Sigmoid colon (tissue), 6 donors: ENCODE measurements at regions not wholly inside any gene's neighbourhood (a gene's known extent, or its start where the extent isn't known, plus 50 kb on each side); places are given as distances from the start of the nearest gene placed in this dataset.

ENCODE experiments used
- DNase-seq: peaks from one replicate; pipeline ENCODE4 v3.0.0-alpha.2; 2019
- H3K27ac ChIP-seq, 4 donors: fragments of 200-600 bp; sonication (generic); one replicate each; pipeline ENCODE4 v1.5.1; 2016 to 2019; ENCODE audit warnings: mild to moderate bottlenecking in 1 of 4
- H3K27me3 ChIP-seq, 3 donors: fragments of 200-600 bp; sonication (generic); one replicate each; pipeline ENCODE4 v1.5.1; 2019; ENCODE audit warnings: mild to moderate bottlenecking in 1 of 3
- H3K36me3 ChIP-seq, 4 donors: fragments of 200-600 bp; sonication (generic); one replicate each; pipeline ENCODE4 v1.5.1; 2016 to 2019
- H3K4me1 ChIP-seq, 4 donors: fragments of 200-600 bp; sonication (generic); one replicate each; pipeline ENCODE4 v1.5.1; 2017 to 2019
- H3K4me3 ChIP-seq, 4 donors: fragments of 200-600 bp; sonication (generic); one replicate each; pipeline ENCODE4 v1.5.1; 2017 to 2019; ENCODE audit warnings: mild to moderate bottlenecking in 2 of 4, moderate library complexity in 1 of 4
- H3K9me3 ChIP-seq, 4 donors: fragments of 200-600 bp in 3 of 4; sonication (generic) in 3 of 4; one replicate each; pipeline versions ENCODE4 v1.5.1 to v1.6.1; 2013 to 2019
- EP300 ChIP-seq, 4 donors: sonication (generic); formaldehyde crosslinking; IDR thresholded peaks; one replicate each; pipeline ENCODE4 v1.6.1; 2017; ENCODE audit warnings: antibody characterized with exemption in 4 of 4
- POLR2A ChIP-seq, 2 donors: fragments of 450-650 bp; IDR thresholded peaks; one replicate each; pipeline ENCODE4 v1.6.1; 2016; ENCODE audit warnings: antibody characterized with exemption in 2 of 2, mild to moderate bottlenecking in 2 of 2, moderate library complexity in 2 of 2
- POLR2AphosphoS5 ChIP-seq, 4 donors: sonication (generic); formaldehyde crosslinking; IDR thresholded peaks; one replicate each; pipeline ENCODE4 v1.6.1; 2017; ENCODE audit warnings: antibody characterized with exemption in 4 of 4
- WGBS, 2 donors: extraction: QIAGEN DNeasy Blood & Tissue Kit; methylation state at CpG; one replicate each; pipeline ENCODE4 v1.1.7; 2013; 5-methylcytosine and 5-hydroxymethylcytosine counted together
- intact Hi-C: fragments of 100-400 bp; cut with DNase I; formaldehyde crosslinking; loops from one replicate; pipeline ENCODE4 v1.15.1; 2023
- TF ChIP-seq, protein P1 (sequence below), 4 experiments: fragments of 450-650 bp in 3 of 4; fragments of 200-600 bp in 1 of 4; IDR thresholded peaks; one replicate each; pipeline ENCODE4 v1.5.1; 2016 to 2019; ENCODE audit warnings: antibody characterized with exemption in 4 of 4, mild to moderate bottlenecking in 3 of 4, moderate library complexity in 2 of 4
- donor health status: healthy with polysubstance abuse.
- donor health status: healthy.

DNA sequence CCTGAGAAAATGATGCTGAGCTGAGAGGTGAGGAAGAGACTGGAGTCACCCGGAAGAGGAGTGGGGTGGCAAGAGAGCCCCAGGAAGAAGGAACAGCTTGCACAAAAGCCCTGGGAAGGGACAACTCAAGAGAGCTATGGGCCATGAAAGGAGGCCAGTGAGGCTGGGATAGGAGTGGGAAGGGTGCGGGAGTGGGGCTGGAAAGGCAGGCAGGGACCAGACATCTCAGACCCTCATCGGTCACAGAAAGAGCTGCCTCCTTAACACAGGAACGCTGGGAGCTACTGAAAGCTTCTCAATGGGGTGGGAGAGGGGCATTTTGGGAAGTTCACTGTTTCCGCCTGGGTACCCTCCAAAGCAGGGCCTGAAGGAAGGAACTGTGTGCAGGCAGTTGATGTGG is 122.0 kb upstream of the UNC5B start:
- no peaks in the 10 kb centered on the region for H3K36me3 ChIP-seq
- H3K4me3 ChIP-seq = no peak overlapping the region
- H3K27me3 ChIP-seq = no peaks in the 10 kb centered on the region
- peak; percentile 28 for DNase-seq
- no peak for TF ChIP-seq POLR2AphosphoS5 (IDR thresholded peaks at IDR 0.05)
- no peaks in the 10 kb centered on the region for H3K9me3 ChIP-seq
- no peak overlapping the region for H3K27ac ChIP-seq
- no peaks in the 10 kb centered on the region for H3K4me1 ChIP-seq
- 69 to 91% methylated on average over 5 of the region's 5 CpGs for WGBS, 2 donors
- intact Hi-C loops = no loop called here

DNA sequence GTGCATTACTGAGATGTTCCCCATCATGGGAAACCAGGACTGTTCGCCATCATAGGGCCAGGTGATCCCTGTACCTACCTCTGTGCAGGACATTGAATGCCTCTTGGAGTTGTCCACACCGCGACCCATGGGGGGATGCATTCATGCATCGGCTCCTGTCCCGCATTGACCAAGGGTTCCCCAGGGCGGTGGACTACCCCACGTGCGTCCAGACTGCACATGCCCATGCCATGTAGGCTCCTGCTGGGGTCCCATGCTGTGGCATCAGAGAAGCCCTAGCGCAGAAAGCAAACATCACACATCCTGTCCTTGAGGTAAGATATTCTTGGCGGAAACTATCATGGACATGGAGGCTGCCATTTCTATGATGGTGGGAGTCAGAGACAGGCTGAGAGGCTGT is 121.6 kb upstream of the UNC5B start:
- intact Hi-C loops = no loop called here
- Histone ChIP-seq H3K4me3 (no peak overlapping the region), H3K27me3 (no peaks in the 10 kb centered on the region), H3K36me3 (no peaks in the 10 kb centered on the region), H3K4me1 (no peaks in the 10 kb centered on the region), H3K27ac (no peak overlapping the region), H3K9me3 (no peaks in the 10 kb centered on the region)
- 86 to 95% methylated on average over 10 of the region's 10 CpGs for WGBS, 2 donors
- no peak for TF ChIP-seq POLR2A (IDR thresholded peaks at IDR 0.05)
- TF ChIP-seq, protein P1, sequence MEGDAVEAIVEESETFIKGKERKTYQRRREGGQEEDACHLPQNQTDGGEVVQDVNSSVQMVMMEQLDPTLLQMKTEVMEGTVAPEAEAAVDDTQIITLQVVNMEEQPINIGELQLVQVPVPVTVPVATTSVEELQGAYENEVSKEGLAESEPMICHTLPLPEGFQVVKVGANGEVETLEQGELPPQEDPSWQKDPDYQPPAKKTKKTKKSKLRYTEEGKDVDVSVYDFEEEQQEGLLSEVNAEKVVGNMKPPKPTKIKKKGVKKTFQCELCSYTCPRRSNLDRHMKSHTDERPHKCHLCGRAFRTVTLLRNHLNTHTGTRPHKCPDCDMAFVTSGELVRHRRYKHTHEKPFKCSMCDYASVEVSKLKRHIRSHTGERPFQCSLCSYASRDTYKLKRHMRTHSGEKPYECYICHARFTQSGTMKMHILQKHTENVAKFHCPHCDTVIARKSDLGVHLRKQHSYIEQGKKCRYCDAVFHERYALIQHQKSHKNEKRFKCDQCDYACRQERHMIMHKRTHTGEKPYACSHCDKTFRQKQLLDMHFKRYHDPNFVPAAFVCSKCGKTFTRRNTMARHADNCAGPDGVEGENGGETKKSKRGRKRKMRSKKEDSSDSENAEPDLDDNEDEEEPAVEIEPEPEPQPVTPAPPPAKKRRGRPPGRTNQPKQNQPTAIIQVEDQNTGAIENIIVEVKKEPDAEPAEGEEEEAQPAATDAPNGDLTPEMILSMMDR (IDR thresholded peaks at IDR 0.05) = no peak
- TF ChIP-seq EP300 (IDR thresholded peaks at IDR 0.05) = no peak
- no peak for TF ChIP-seq POLR2AphosphoS5 (IDR thresholded peaks at IDR 0.05)
- no peak for DNase-seq

DNA sequence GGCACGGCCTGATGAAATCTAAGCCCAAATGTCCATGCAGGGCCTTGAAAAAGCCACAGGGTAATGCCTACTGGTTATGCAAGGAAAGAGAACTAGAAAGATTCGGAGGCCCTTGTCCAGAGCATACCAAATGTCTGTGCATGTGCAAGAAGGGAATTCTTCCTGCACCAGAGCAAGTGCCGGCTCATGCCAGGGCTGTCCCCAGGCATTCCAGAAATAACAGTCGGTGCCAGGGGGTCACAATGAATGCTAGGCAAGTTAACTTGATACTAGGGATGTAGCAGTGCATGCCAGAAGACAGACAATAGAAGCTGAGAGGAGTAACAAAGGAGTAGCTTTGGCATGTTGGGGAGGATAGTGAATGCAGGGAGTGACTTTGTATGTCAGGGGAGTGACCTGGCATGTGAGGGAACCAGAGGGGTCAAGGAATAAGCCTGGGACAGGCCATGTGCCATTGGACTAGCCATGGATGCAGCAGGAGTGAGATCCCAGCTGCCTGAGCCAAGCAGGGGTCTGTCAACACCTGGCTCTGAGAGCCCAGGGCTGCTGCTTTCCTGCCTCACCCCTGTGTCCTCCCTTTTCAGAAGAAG is 119.5 kb upstream of the UNC5B start:
- 66 to 81% methylated on average over 4 of the region's 4 CpGs for WGBS, 2 donors
- no peaks in the 10 kb centered on the region for H3K9me3 ChIP-seq
- no peaks in the 10 kb centered on the region for H3K36me3 ChIP-seq
- no peak for DNase-seq
- H3K27ac ChIP-seq = no peak overlapping the region
- H3K4me3 ChIP-seq = no peak overlapping the region
- H3K27me3 ChIP-seq = no peaks in the 10 kb centered on the region
- H3K4me1 ChIP-seq = no peaks in the 10 kb centered on the region
- intact Hi-C loops = no loop called here
- TF ChIP-seq POLR2A (IDR thresholded peaks at IDR 0.05) (no peak), POLR2AphosphoS5 (IDR thresholded peaks at IDR 0.05) (no peak), EP300 (IDR thresholded peaks at IDR 0.05) (no peak)
- TF ChIP-seq, protein P1 (IDR thresholded peaks at IDR 0.05) = no peak

DNA sequence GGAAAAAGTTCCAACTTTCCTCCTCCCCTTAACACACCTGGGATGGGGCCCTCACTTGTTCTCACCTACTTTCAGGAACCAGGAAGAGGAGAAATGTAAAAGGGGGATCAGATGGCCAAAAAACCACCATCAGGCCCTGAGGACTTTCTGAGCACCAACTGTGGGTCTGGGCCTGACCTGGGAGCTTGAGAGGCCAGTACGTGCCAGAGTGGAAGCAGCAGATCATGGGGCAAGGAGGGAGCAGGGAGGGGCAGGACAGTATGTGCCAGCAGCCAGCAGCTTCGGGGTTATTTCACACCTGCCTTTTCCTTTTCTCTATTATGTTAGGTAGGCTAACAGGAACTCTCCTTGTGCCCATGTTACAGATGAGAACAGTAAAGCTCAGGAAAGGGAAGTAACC is 118.8 kb upstream of the UNC5B start:
- Histone ChIP-seq H3K4me3 (no peak overlapping the region), H3K27me3 (no peaks in the 10 kb centered on the region), H3K36me3 (no peaks in the 10 kb centered on the region), H3K4me1 (no peaks in the 10 kb centered on the region), H3K27ac (no peak overlapping the region), H3K9me3 (no peaks in the 10 kb centered on the region)
- intact Hi-C loops = no loop called here
- DNase-seq = no peak
- WGBS, 2 donors = 57 to 86% methylated on average over 2 of the region's 2 CpGs
- TF ChIP-seq EP300 (IDR thresholded peaks at IDR 0.05) (no peak), POLR2A (IDR thresholded peaks at IDR 0.05) (no peak), POLR2AphosphoS5 (IDR thresholded peaks at IDR 0.05) (no peak)
- TF ChIP-seq, protein P1 (IDR thresholded peaks at IDR 0.05) = no peak

DNA sequence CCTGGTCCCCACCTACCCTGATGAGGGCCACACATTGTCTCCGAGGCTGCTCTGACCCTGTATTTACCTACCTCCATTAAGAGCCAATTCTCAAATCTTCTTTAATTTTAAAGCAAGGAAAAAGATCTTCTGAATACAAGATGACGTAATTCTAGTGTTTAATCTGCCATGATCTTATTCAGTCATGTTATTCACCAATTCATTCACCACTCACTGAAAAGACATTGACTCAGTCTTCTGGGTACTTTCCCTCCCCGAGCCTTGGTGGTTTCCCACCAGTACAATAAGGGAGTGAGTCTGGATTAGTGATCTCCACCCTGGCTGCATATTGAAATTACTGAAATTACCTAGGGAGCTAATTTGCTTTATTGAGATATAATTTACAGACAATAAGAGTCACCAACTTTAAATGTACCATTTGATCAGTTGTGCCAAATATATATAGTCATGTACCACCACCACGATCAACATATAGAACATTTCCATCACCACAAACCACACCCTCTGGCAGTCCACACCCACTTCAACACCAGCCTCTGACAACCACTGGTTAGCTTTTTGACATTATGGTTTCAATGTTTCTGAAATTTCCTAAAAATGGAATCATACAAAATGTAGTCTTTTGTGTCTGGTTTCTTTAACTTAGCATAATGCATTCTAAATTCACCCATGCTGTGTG is 117.5 kb upstream of the UNC5B start:
- TF ChIP-seq POLR2A (IDR thresholded peaks at IDR 0.05) = no peak
- TF ChIP-seq POLR2AphosphoS5 (IDR thresholded peaks at IDR 0.05) = no peak
- TF ChIP-seq, protein P1 (IDR thresholded peaks at IDR 0.05) = no peak
- no peak for TF ChIP-seq EP300 (IDR thresholded peaks at IDR 0.05)
- intact Hi-C loops = no loop called here
- H3K4me3 ChIP-seq = no peak overlapping the region
- no peak for DNase-seq
- H3K9me3 ChIP-seq = no peaks in the 10 kb centered on the region
- no peaks in the 10 kb centered on the region for H3K27me3 ChIP-seq
- no peaks in the 10 kb centered on the region for H3K36me3 ChIP-seq
- no peak overlapping the region for H3K27ac ChIP-seq
- no peaks in the 10 kb centered on the region for H3K4me1 ChIP-seq
- WGBS, 2 donors = 68 to 78% methylated on average over 4 of the region's 4 CpGs
